ENCODE measurements at regions not wholly inside any gene's neighbourhood (a gene's known extent, or its start where the extent isn't known, plus 50 kb on each side); places are given as distances from the start of the nearest gene placed in this dataset.

- TF ChIP-seq CTCF (IDR thresholded peaks at IDR 0.05) (no peak), POLR2A (IDR thresholded peaks at IDR 0.05) (no peak)
Measured at GRCh38 chr6:92043777-92044176, 1375.6 kb downstream of the EPHA7 start.
